Psoas muscle (tissue), 7 donors: ENCODE measurements at regions not wholly inside any gene's neighbourhood (a gene's known extent, or its start where the extent isn't known, plus 50 kb on each side); places are given as distances from the start of the nearest gene placed in this dataset.

Source experiments
- ATAC-seq, 4 donors: fragments of 200-7000 bp; cut with Tn5 transposase; one replicate each; pipeline ENCODE4 v1.9.1; 2020; ENCODE audit warnings: moderate library complexity in 3 of 4, mild to moderate bottlenecking in 2 of 4
- DNase-seq, 2 donors: peaks; one replicate each; pipeline ENCODE4 v3.0.0-alpha.2; 2020
- H3K27ac ChIP-seq: fragments of 200-600 bp; one replicate; pipeline ENCODE4 v1.8.0; 2022
- H3K27me3 ChIP-seq, 3 donors: fragments of 200-600 bp in 1 of 3; one replicate each; pipeline versions ENCODE4 v1.6.1 to v1.8.0; 2013 to 2022; ENCODE audit warnings: low read length in 2 of 3, mild to moderate bottlenecking in 2 of 3, moderate library complexity in 1 of 3; ENCODE audit not compliant: insufficient read depth in 3 of 3
- H3K36me3 ChIP-seq, 2 donors: fragments of 200-600 bp in 1 of 2; one replicate each; pipeline versions ENCODE4 v1.6.1 to v1.8.0; 2013 to 2022; ENCODE audit warnings: low read depth in 1 of 2, mild to moderate bottlenecking in 1 of 2, moderate library complexity in 1 of 2; ENCODE audit not compliant: insufficient read depth in 1 of 2
- H3K4me1 ChIP-seq: fragments of 200-600 bp; one replicate; pipeline ENCODE4 v1.8.0; 2022
- H3K4me3 ChIP-seq: fragments of 200-600 bp; one replicate; pipeline ENCODE4 v1.8.0; 2022; ENCODE audit warnings: mild to moderate bottlenecking
- H3K9me3 ChIP-seq: fragments of 200-600 bp; one replicate; pipeline ENCODE4 v1.8.0; 2022
- CTCF ChIP-seq: fragments of 200-600 bp; IDR thresholded peaks from one replicate; pipeline ENCODE4 v1.8.0; 2022; ENCODE audit warnings: antibody characterized with exemption
- WGBS, 3 donors: extraction: QIAGEN DNeasy Blood & Tissue Kit; methylation state at CpG; one replicate each; pipeline versions ENCODE4 v1.1.6 to v1.1.7; 2013; 5-methylcytosine and 5-hydroxymethylcytosine counted together
- intact Hi-C, 2 donors: fragments of 100-400 bp; cut with DNase I; formaldehyde crosslinking; loops; one replicate each; pipeline versions ENCODE4 v1.11.0 to v1.14.2; 2022
- donor health status: healthy with polysubstance abuse.
- donor health status: DM: no; HTN: no; CAD: no; lungs with moderate emphysema.
- donor health status: Bipolar disorder and iron deficiency.
- donor health status: healthy.
- donor health status: DM: yes; HTN: yes; CAD: no.
- donor health status: DM: no; HTN: no; CAD: no.
- donor health status: DM: yes; HTN: yes; CAD: no.

DNA sequence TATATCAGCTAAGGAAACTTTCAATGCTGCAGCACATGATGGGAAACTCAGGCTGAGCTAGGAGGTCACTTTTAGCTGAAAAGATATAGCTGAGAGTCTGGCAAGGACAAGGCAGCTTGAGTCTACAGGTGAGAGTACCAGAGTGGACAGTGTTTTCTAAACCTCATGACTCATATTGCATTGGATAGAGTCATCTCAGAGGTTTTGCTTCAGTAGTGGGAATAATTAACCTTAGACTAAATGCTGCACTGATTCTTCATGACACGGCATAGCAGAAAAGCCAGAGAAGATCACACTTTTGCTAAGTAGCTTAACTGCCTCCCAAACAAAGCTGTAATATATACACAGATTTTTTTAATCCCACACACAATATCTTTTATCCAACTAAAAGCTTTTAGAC, 865.0 kb upstream of the CDH2 start:
- Histone ChIP-seq H3K9me3 (peaks cover 8% of the 10 kb centered on the region), H3K4me3 (no peak overlapping the region), H3K4me1 (no peaks in the 10 kb centered on the region), H3K36me3 (no peaks in the 10 kb centered on the region), H3K27ac (no peak overlapping the region), H3K27me3 (no peaks in the 10 kb centered on the region)
- intact Hi-C loops, result no loop called here
- DNase-seq, result no peak
- WGBS, 3 donors, result 90 to 96% (median 94%) methylated on average over 1 of the region's 1 CpG
- no peak for TF ChIP-seq CTCF
- ATAC-seq, result no peak

DNA sequence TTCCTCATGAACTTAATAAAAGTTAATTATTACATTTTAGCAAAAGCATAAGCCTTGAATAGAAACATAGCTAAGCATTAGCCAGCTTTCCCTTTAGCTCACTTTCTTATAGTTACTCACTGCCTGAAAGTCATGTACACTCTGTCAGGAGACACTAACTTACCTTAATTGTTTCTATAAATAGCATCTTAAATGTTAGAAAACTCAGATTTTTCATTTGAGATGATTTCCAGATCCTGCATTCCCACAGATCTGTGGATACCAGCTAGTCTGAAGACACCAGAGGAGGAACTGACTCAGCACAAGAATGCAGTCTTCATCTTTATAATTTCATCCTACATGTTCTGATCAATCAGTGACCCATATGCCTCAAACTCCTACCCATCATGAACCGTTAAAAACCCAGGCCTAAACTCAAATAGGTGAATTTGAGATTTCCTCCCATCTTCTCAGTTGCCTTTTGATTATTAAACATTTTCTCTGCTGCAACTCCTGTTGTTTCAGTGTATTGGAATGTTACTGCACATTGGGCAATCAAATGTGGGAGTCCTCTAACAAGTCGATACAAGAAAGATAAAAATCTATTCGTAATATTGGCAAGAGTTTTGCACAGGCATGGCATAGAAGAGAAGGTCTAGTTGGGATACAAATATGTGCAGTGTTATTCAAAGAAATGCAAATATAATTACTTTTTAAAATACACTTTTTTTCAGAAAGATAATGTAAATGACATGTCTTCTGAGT, 857.4 kb upstream of the CDH2 start:
- Histone ChIP-seq H3K4me3 (no peak overlapping the region), H3K27me3 (no peaks in the 10 kb centered on the region), H3K9me3 (no peaks in the 10 kb centered on the region), H3K4me1 (no peaks in the 10 kb centered on the region), H3K36me3 (no peaks in the 10 kb centered on the region), H3K27ac (no peak overlapping the region)
- no peak for TF ChIP-seq CTCF
- intact Hi-C loops, result no loop called here
- DNase-seq, result no peak
- no peak for ATAC-seq
- 70 to 79% (median 76%) methylated on average over 3 of the region's 3 CpGs for WGBS, 3 donors

- H3K27me3 ChIP-seq, result no peaks in the 10 kb centered on the region
- 53 to 70% (median 68%) methylated on average over 1 of the region's 1 CpG for WGBS, 3 donors
- intact Hi-C loops, result no loop called here
- ATAC-seq (no peak), DNase-seq (no peak)
- TF ChIP-seq CTCF, result no peak
- no peak overlapping the region for H3K27ac ChIP-seq
- no peak overlapping the region for H3K4me3 ChIP-seq
- no peaks in the 10 kb centered on the region for H3K36me3 ChIP-seq
- H3K9me3 ChIP-seq, result no peaks in the 10 kb centered on the region
- H3K4me1 ChIP-seq, result no peaks in the 10 kb centered on the region
These were observed 851.6 kb upstream of the CDH2 start for GRCh38 chr18:29028560-29028959.

- intact Hi-C loops, result no loop called here
- DNase-seq, result no peak
- TF ChIP-seq CTCF, result no peak
- H3K27ac ChIP-seq, result no peak overlapping the region
- no peaks in the 10 kb centered on the region for H3K4me1 ChIP-seq
- H3K9me3 ChIP-seq, result no peaks in the 10 kb centered on the region
- H3K4me3 ChIP-seq, result no peak overlapping the region
- no peak for ATAC-seq
- H3K27me3 ChIP-seq, result no peaks in the 10 kb centered on the region
- no peaks in the 10 kb centered on the region for H3K36me3 ChIP-seq
These were observed 842.0 kb upstream of the CDH2 start for GRCh38 chr18:29018976-29019375.

- no peaks in the 10 kb centered on the region for H3K27me3 ChIP-seq
- H3K36me3 ChIP-seq, result no peaks in the 10 kb centered on the region
- ATAC-seq (no peak), DNase-seq (no peak)
- 81 to 87% (median 82%) methylated on average over 4 of the region's 4 CpGs for WGBS, 3 donors
- intact Hi-C loops, result no loop called here
- H3K9me3 ChIP-seq, result no peaks in the 10 kb centered on the region
- no peak overlapping the region for H3K4me3 ChIP-seq
- no peaks in the 10 kb centered on the region for H3K4me1 ChIP-seq
- TF ChIP-seq CTCF, result no peak
- H3K27ac ChIP-seq, result no peak overlapping the region
These were observed 836.0 kb upstream of the CDH2 start for GRCh38 chr18:29012883-29013465.
